Nephron progenitor cell (in vitro differentiated cells): ENCODE measurements at regions not wholly inside any gene's neighbourhood (a gene's known extent, or its start where the extent isn't known, plus 50 kb on each side); places are given as distances from the start of the nearest gene placed in this dataset.

ENCODE experiments used
- DNase-seq: peaks from one replicate; pipeline ENCODE4 v3.0.0; 2021
- H3K27ac Mint-ChIP-seq: 2 replicates; pipeline ENCODE4 v1.8.0; 2021; ENCODE audit warnings: mild to moderate bottlenecking, moderate library complexity, mixed read lengths
- H3K27me3 Mint-ChIP-seq: 2 replicates; pipeline ENCODE4 v1.8.0; 2021; ENCODE audit warnings: mild to moderate bottlenecking, low read depth, mixed read lengths; ENCODE audit not compliant: poor library complexity
- H3K36me3 Mint-ChIP-seq: 2 replicates; pipeline ENCODE4 v1.8.0; 2021; ENCODE audit warnings: low read depth, mixed read lengths
- H3K4me1 Mint-ChIP-seq: 2 replicates; pipeline ENCODE4 v1.8.0; 2021; ENCODE audit warnings: mixed read lengths
- H3K4me3 Mint-ChIP-seq: 2 replicates; pipeline ENCODE4 v1.8.0; 2021; ENCODE audit warnings: mild to moderate bottlenecking, moderate library complexity, mixed read lengths
- H3K9me3 Mint-ChIP-seq: 2 replicates; pipeline ENCODE4 v1.8.0; 2021; ENCODE audit warnings: mild to moderate bottlenecking, moderate library complexity, mixed read lengths
- TF ChIP-seq, protein P1 (sequence below): fragments of 200-600 bp; sonication (generic); IDR thresholded peaks from 2 replicates; pipeline ENCODE4 v1.5.0; 2021; ENCODE audit warnings: antibody characterized with exemption

DNA sequence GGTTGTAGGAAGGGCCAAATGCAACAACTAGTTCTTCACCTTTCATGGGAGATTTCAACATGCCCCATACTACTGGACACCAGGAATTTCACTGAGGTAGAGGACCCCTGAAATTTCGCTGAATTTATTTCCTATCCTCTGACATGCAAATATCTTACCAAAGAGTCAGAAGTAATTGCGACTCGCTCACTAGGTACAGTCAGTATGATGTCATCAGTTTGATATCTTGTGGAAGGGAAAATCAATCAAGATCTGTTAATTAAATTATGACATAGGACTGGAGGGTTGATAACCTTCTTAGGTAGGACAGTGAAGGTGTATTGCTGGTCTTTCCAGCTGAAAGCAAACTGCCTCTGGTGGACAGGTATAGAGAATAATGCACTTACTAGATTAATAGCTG lies 74.9 kb upstream of the TNIK start:
- H3K4me1 Mint-ChIP-seq = no peaks in the 10 kb centered on the region
- no peak overlapping the region for H3K27ac Mint-ChIP-seq
- H3K4me3 Mint-ChIP-seq = no peak overlapping the region
- H3K27me3 Mint-ChIP-seq = peaks cover 6% of the 10 kb centered on the region
- H3K9me3 Mint-ChIP-seq = peaks cover 11% of the 10 kb centered on the region
- TF ChIP-seq, protein P1, sequence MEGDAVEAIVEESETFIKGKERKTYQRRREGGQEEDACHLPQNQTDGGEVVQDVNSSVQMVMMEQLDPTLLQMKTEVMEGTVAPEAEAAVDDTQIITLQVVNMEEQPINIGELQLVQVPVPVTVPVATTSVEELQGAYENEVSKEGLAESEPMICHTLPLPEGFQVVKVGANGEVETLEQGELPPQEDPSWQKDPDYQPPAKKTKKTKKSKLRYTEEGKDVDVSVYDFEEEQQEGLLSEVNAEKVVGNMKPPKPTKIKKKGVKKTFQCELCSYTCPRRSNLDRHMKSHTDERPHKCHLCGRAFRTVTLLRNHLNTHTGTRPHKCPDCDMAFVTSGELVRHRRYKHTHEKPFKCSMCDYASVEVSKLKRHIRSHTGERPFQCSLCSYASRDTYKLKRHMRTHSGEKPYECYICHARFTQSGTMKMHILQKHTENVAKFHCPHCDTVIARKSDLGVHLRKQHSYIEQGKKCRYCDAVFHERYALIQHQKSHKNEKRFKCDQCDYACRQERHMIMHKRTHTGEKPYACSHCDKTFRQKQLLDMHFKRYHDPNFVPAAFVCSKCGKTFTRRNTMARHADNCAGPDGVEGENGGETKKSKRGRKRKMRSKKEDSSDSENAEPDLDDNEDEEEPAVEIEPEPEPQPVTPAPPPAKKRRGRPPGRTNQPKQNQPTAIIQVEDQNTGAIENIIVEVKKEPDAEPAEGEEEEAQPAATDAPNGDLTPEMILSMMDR = no peak
- DNase-seq = no peak
- no peaks in the 10 kb centered on the region for H3K36me3 Mint-ChIP-seq

GRCh38 chr3:171533702-171534101 lies 73.5 kb upstream of the TNIK start:
- Mint-ChIP-seq H3K4me1 (no peaks in the 10 kb centered on the region), H3K36me3 (no peaks in the 10 kb centered on the region), H3K9me3 (peaks cover 11% of the 10 kb centered on the region), H3K27ac (no peak overlapping the region), H3K4me3 (no peak overlapping the region), H3K27me3 (peaks cover 8% of the 10 kb centered on the region)
- no peak for DNase-seq
- TF ChIP-seq, protein P1 = no peak

DNA sequence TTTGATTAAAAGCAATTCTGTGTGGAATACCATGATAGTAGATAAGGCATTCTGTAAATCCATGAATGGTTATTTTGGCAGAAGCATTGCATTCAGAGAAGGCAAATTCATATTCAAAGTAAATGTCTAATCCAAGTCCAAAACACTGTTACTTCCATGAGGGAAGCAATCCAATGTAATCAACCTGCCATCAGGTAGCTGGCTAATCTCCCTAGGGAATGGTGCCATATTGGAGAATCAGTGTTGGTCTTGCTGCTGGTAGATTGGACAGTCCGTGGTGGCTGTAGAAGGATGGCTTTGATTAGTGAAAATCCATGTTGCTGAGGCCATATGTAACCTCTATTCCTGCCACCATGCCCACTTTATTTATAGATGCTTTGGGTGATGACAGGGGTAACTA lies 72.1 kb upstream of the TNIK start:
- no peak for DNase-seq
- Mint-ChIP-seq H3K4me1 (no peaks in the 10 kb centered on the region), H3K27me3 (peaks cover 11% of the 10 kb centered on the region), H3K9me3 (peaks cover 10% of the 10 kb centered on the region), H3K27ac (no peak overlapping the region), H3K36me3 (no peaks in the 10 kb centered on the region), H3K4me3 (no peak overlapping the region)
- TF ChIP-seq, protein P1 = no peak

- peaks cover 11% of the 10 kb centered on the region for H3K27me3 Mint-ChIP-seq
- H3K36me3 Mint-ChIP-seq = no peaks in the 10 kb centered on the region
- H3K27ac Mint-ChIP-seq = peak overlapping the region; percentile 51
- no peaks in the 10 kb centered on the region for H3K4me1 Mint-ChIP-seq
- DNase-seq = no peak
- TF ChIP-seq, protein P1 = no peak
- peaks cover 7% of the 10 kb centered on the region for H3K9me3 Mint-ChIP-seq
- no peak overlapping the region for H3K4me3 Mint-ChIP-seq
Measured at GRCh38 chr3:171531716-171532115, 71.5 kb upstream of the TNIK start.

DNA sequence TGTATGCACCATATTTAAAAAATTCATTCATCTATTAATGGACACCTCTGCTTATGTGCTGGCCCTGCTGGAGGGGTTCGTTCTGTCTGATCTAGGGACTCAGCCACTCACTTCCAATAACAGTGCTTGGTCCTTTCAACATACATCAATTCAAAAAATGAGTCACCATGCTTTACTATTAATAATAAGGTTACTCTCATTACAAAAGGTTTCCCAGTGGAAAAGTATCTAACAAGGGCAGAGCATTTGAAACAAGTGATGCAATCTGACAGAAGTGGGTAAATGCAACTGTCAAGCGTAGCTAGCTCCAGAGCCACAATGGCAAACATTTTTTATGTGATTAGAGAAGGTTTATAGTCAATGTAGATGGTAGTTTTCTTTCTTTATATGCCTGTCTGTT lies 67.9 kb upstream of the TNIK start:
- no peak overlapping the region for H3K27ac Mint-ChIP-seq
- peaks cover 11% of the 10 kb centered on the region for H3K27me3 Mint-ChIP-seq
- TF ChIP-seq, protein P1 = no peak
- no peak overlapping the region for H3K4me3 Mint-ChIP-seq
- H3K4me1 Mint-ChIP-seq = no peaks in the 10 kb centered on the region
- no peak for DNase-seq
- H3K36me3 Mint-ChIP-seq = no peaks in the 10 kb centered on the region
- no peaks in the 10 kb centered on the region for H3K9me3 Mint-ChIP-seq

GRCh38 chr3:171526869-171527268 lies 66.7 kb upstream of the TNIK start:
- Mint-ChIP-seq H3K36me3 (no peaks in the 10 kb centered on the region), H3K4me1 (no peaks in the 10 kb centered on the region), H3K9me3 (no peaks in the 10 kb centered on the region), H3K4me3 (no peak overlapping the region), H3K27me3 (peaks cover 8% of the 10 kb centered on the region), H3K27ac (no peak overlapping the region)
- TF ChIP-seq, protein P1 = no peak
- DNase-seq = no peak
